Glomerular endothelial cell (primary cell): ENCODE measurements at regions not wholly inside any gene's neighbourhood (a gene's known extent, or its start where the extent isn't known, plus 50 kb on each side); places are given as distances from the start of the nearest gene placed in this dataset.
A peak's percentile ranks its signal among the peaks of the same experiment; 100 is the strongest.

ENCODE experiments used
- DNase-seq: peaks from one replicate; pipeline ENCODE4 v3.0.0-alpha.2; 2011; ENCODE audit warnings: low read depth, low spot score; ENCODE audit errors: extremely low read depth

DNA sequence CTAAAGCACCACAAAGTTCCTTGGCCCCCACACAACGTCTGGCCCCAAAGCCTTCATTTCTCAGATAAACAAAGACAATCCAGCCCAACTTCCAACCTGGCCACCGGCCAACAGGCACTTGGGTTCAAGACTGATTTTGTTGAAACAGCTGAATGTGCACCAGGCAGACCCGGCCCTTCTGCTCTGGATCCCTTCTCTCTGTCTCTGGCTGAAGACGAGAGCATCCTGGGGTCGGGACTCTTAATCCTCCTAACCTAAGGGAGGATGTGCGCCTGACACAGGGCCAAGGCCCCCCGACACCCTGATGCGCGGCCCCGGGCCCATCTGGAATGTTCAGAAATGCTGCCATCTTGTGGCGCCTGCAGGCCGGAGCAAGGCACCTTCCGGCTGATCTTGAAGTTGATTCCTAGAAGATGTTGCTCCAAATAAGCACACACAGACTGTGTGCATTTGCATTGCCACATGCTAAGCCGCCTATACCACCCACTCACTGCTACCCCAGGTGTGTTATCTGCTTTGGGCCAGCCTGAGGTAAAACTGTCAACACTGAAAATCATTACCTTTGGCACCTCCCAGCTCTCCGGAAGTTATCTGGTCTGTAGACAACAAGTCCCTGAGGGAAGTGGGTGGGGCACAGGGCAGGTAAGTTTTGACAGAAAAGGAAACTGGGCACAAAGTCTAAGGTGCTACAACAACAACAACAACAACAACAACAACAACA, 98.4 kb upstream of the HABP2 start:
- peak; percentile 3 for DNase-seq

DNA sequence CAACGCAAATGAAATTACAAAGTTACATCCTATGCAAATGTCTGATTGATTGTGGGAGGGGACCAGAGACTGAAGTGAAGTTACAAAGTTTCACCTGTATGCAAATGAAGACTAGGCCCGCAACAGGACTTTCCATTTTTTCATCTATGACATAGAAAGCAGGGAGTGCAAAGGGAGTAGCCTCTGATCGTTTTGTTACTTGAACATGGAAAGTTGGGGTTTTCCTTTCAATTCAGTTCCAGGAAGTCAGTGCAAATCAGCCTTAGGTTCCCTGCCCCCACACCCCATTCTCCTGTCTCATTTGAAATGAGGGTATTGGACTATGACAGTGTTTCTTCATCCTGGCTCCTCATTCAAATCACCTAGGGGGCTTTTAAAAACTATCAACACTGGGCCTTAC, 96.9 kb upstream of the HABP2 start:
- no peak for DNase-seq

DNA sequence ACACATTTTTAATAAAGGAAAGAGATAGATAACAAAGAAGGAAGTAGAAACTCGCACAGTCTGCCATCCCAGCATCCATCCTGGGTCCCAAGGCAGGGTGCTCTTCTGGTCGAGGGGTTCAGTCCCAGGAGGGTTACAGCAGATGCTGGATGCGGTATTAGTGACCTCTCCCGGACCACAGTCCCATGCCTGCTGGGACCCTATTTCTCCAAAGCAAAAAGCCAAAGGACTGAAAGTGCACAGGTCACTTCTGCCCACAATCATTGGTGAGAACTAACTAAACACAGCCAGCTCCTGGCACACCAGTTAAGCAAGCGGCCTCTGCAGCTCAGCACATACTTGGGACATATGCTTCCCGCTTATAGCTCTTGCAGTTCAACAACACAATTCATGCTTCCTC, 96.1 kb upstream of the HABP2 start:
- no peak for DNase-seq

DNA sequence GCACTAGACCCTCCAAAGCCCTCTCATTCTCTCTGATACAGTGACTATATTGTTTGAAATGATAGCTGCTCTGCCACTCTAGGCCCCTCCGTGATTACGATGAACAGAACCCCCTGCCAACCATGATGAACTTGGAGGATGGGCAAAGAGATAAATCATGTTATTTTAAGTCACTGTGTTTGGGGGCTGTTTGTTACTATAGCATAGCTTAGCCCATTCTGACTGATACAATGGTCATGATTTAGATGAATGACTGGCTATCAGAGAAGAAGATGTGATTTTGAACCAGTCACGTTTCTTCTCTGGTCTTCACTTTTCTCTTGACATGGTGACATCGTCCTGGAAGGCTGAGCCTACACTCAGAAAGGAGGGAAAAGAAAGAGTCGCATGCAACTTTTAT, 95.4 kb upstream of the HABP2 start:
- DNase-seq: no peak

DNA sequence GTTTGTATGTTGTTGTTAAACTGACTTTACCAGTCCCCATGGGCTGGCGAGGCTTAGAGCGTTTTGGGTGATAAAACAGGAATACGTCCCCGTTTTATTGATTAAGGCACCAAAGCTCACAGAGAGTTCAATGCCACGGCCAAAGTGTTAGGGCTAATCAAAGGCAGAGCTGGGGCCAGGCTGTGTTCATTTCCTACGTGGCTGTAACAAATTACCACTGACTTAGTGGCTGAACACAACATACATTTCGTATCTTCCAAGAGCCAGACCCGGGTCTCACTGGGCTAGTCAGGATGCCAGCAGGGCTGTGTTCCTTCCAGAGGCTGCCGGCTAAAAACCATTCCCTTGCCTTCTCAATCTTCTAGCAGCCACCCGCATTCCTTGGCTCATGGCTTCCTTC, 94.4 kb upstream of the HABP2 start:
- no peak for DNase-seq

DNA sequence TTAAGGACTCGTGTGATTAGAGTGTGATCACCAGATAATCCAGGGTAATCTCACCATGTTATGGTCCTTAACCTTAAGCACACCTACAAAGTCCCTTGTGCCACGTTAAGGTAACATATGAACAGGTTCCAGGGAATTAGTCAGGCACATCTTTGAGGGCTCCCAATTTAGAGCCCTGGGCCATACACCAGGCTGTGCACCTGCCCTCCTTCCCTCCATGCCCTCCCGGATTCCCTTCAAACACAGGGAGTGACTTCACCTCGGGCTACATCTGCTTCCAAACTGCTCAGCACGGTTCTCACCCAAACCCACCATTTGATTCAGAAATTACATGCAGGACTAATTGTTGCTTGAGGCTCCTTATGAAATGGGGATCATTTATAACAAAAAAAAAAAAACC, 93.9 kb upstream of the HABP2 start:
- DNase-seq: no peak

DNA sequence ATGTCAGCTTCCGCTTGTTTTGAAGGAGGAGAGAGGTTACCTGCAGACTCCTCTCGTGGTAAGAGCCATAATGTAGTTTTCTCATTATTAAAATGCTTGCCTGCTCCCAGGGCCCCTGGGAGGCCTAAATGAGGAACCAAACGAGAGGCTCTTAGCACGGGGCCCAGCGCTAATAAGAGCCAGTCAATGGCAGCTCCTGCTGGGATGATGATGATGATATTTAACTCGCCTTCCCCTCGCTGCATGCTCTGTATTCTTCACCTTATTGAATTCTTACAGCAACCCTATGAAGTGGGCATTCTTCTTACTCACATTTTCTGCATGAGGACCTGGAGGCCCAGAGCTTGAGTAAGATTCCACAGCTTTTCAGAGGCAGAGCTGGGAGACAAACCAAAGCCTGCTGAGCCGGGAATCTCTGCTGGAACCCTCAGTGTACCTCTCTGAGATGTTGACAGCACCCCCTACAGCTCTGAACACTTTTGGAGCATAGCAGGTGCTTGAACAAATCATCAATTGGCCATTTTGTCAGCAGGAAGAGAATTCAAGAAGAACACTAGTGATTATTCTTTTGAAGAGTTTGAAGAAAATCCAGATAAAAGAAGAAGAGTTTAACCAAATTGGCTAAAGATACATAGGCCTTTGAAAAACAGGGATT, 93.1 kb upstream of the HABP2 start:
- no peak for DNase-seq

DNA sequence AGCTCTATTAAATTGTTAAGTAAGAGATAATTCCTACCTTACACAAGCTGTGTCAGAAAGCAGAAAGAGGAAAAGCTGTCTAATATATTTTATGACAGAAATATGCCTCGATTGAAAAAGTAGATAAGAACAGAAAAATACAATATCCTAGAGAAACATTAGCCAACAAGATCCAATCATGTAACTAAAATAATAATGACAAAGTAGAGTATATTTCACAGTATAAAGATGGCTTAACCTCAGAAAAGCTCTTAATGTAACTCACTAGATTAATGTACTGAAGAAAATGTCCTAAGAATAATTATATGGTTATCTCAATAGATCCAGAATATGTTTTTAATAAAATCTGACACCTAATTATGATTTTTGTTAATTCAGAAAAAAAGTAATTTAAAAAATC, 89.8 kb upstream of the HABP2 start:
- DNase-seq: no peak

DNA sequence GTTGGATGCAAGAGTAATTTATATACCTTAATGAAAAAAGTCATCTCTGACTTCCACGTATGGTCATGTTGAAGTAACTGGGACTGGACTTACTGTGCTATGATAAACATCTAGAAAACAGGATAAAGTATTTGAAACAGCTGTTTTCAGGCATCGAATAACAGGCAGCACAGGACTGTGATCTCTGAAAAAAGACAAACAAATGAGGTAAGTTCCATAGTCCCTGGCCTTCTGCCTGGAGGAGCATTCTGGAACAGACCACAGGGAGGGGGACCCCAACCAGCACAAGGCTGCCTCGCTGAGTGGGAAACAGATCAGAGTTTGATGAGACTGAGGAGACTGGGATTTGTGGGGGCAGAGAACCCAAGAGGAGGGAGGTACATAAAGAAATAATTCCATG, 89.1 kb upstream of the HABP2 start:
- DNase-seq: no peak

DNA sequence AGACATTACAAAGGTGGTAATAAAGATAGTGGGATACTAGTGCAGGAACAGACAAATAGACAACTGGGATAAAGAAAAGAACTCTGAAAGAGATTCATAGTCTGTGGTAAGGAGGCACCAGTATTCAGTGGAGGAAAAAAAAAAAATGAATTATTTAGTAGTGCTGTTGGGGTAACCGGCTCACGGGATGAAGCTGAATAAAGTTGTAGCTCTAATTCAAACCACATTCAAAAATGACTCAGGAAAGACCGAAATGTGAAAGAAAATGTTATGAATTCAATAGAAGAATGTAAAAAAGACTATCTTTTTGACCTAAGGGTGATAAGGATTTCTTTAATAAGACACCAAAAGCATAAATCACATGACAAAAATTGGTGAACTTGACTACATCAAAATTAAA, 83.1 kb upstream of the HABP2 start:
- no peak for DNase-seq

DNA sequence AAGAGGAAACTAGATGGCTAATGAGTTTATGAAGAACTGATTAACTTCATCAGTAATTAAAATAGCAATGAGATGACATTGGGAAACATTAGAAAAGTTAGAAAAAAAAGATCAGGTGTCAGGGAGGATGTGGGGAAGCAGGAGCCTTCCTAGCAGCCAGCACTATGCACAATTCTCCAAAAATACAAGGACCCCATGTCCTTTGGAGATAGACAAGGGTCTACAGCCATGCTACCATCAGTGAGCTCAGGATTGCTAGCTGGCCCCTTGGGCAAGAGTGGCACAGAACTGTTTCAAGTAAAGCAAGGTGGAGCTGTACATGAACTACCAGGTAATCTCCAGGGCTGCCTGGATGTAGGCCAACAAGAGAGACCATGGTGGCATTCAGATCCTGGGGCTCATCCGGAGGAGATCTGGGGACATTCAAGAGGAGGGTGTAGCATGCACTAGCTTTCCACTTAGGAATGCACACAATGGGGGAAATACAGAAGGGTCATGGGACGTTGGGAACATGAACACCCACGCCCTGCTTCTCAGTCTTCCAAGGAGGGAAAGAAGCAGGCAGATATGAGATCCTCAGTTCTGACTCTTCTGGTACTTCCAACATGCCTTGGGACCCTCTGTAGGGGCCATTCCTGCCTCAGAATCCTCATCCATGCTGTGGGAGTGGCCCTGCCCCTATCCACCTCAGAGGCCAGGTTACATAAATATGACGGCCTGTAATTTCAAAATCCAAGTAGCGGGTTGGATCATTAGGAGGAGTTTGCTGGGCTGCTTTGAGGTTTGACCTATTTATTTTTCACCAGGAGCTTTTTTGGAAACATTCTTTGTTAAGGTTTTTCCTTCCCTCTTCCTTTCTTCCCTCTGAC, 82.2 kb upstream of the HABP2 start:
- no peak for DNase-seq

DNA sequence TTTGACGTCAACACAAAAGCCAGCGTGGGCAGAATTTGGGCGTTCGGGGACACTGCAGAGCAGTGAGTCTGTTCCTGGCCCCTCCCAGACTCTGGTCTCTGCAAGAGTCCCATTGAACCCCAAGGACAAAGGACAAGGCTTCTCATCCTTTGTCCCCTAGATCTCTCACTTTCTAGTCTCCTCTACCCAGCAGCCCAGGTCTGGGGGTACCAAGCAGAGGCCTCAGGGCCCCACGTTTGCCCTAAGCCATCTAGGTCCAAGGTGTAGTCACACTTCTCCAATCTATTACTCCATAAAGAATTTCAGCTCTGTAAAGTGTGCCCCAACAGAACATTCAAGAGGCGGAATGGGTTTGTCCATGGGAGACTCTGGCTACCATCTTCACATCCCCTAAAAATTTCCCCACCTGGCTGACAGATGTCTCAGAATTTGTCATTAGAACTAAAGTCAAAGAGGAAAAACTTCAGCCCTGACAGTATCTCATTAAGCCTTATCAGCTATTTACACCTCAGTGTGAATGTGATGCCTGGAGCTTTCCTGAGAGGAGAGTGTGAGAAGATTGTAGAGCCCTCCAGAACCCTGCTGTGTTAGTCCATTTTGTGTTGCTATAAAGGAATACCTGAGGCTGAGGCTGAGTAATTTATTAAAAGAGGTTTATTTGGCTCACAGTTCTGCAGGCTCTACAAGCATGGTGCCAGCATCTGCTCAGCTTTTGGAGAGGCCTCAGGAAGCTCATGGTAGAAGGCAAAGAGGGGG, 81.4 kb upstream of the HABP2 start:
- DNase-seq: no peak

DNA sequence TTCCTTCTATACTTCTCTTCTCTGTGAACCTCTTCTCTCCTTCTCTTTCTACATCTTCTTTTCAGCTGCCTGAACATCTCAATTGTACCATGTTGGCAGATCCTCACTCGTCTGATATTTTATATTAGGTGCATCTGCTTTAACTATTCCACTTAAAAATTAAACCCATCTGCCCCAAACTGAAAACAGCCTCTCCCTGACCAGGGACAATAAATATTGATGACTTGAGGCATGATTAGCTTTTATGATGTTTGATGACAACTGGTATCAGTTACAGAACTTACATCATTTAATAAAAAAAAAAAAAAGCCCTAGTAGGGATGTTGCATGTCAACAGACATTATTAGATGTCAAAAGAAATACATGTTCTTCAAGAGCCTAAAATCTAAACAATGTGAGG, 79.8 kb upstream of the HABP2 start:
- DNase-seq: no peak

DNA sequence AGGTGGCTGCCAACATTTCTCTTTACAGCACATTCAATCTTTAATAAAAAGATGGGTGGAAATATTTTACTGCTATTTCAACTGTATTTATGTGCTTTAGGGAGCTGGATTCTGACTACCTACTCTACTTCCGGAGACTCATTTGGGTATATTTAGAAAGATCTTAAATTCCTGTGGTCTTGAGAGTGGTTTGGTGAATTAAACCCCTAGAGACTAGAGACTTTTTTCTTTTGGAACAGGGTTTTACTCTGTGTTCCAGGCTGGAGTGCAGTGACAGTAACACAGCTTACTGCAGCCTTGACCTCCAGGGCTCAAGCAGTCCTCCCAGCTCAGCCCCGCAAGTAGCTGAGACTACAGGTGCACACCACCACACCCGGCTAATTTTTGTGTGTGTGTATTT, 79.0 kb upstream of the HABP2 start:
- DNase-seq: no peak

DNA sequence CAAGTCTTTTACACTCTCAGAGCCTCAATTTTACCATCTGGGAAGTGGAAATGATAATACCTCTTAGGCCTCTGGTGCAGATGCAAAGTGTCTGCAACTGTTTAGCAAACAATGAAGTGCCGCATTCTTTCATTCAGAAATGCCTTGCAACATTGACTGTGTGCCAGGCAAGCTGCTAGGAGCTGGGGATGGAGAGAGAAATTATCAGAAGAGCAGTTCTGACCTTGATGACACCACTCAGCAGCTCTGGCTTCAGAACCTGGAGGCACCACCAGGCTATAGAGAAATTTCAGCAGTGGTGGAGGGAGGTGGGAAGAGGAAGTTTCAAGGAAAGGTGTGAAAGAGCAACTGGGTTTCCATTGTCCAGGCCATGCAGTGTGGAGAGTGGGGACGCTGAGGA, 78.1 kb upstream of the HABP2 start:
- DNase-seq: no peak

DNA sequence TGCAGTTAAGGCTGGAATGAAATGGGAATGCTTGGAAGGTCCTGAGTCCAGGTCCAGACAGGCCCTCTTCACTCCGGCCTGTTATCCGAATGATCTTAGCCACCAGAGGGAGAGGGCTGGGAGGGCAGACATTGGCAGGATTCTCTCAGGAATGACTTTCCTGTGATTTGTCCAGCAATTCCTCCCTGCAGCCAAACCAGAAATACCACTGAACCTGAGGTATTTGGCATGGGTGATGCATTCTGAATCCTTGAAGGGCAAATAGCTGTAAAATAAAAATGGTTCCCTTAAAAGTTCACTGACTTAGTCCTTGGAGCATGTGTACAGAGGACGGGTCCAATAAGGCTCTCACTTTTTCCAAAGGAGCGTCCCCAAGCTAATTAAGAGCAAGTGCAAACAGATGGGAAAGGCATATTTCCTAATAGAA, 77.5 kb upstream of the HABP2 start:
- DNase-seq: no peak

DNA sequence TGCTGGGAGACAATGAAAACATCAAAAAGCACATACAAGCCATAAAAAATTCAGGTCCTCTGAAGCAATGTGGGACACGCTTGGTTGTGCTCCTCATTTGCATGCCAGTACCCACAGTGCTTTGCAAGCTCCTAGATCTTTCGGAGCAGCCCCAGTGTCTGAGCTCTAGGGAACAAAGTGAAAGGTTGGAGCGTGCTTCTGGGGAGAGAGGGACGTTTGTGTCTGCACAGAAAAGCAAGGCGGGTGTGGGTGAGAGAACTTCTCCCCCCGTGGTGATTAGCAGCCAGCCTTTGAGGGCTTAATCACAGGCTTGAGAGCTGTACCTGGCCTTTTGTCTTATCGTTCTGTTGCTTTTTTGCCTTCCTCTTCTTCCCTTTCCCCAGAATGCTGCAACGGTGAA, 76.7 kb upstream of the HABP2 start:
- DNase-seq: no peak

DNA sequence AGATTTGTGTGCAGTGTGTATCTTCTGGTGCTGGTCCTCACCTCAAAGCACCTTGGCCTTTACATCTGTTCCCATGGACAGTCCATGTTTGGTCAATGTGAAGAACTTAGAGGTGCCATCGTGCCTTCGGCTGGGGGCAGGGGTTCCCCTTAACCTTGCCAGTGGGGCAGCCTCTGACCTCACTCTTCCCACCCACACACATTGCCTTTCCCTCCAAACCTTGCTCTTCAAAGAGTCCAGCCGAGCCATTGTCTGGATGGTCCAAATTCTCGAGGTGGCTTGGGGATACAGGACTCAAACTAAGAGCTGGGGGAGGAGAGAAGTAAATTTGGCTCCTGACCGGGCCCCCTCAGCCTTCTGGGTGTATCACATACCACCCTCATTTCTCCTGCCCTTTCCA, 76.2 kb upstream of the HABP2 start:
- DNase-seq: no peak

DNA sequence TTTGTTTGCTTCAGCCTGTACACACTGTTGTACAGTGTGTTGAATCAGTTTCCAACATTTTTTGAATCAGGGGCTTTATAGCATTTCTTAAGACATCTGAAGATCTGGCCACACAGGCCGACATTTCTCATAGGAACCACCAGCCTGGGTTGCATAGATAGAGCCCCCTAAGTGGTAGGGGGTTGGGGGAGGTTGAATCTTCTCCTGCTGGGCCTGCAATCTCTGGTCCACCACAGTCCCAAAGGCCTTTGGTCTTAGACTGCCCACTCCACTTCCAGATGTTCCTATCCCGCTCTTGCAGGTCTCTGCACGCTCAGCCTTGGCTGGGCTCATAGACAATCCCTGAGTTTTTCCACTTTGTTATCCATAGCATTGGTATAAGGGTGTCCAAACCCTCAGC, 75.4 kb upstream of the HABP2 start:
- DNase-seq: no peak

DNA sequence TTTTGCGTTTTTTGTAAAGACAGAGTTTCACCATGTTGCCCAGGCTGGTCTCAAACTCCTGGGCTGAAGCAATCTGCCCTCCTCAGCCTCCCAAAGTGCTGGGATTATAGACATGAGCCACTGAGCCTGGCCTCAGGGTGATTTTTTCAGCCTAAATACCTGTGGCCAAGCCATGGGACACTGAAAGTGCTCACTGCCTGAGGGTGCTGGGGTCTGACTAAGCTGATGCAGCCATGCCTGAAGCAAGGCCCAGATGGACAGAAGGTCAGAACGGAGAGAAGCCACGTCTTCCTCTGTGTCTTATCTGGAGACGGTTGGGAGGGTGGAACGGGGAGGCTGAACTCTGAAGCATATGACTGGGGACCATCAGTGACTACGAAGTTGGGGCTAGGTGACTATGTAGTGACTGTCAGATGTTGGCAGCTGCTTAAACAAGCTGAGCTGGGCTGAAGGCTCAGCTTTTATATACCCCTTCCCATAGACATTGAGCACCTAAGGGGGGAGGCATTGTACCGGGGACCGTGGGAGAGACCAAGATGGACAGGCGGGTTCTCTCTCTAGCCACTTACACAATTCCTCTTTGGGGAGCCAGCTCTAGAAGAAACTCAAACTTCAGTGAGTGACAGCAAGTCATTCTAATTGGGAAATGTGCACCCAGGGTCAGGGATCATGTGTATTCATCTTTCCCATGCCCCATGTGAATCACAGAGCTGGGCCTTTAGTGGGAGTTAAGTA, 73.3 kb upstream of the HABP2 start:
- DNase-seq: no peak

DNA sequence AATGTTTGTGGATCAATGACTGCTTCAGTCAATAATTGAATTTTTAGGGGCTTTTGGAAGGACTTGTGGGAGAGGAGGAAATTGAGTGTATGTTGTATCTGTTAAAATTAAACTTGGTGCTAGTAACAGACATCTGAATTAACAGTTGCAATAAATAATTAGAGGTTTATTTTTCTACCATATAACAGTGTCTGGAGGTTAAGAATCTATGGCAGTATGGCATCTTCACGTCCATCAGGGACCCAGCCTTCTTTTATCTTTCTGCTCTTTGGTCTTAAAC, 72.8 kb upstream of the HABP2 start:
- no peak for DNase-seq
